Gastrocnemius medialis (tissue), 4 donors: ENCODE measurements at regions not wholly inside any gene's neighbourhood (a gene's known extent, or its start where the extent isn't known, plus 50 kb on each side); places are given as distances from the start of the nearest gene placed in this dataset.

Experiments
- POLR2A ChIP-seq, 2 donors: fragments of 450-650 bp; IDR thresholded peaks; one replicate each; pipeline ENCODE4 v1.6.1; 2017; ENCODE audit warnings: antibody characterized with exemption in 2 of 2, mild to moderate bottlenecking in 2 of 2, moderate library complexity in 2 of 2
- TF ChIP-seq, protein P1 (sequence below), 5 experiments: fragments of 450-650 bp in 3 of 5; fragments of 200-600 bp in 2 of 5; sonication (generic) in 2 of 5; IDR thresholded peaks in 4 of 5; conservative IDR thresholded peaks in 1 of 5; 1 replicate in 4 of 5; 2 replicates in 1 of 5; pipeline ENCODE4 v1.5.1; 2016 to 2019; ENCODE audit warnings: antibody characterized with exemption in 5 of 5, mild to moderate bottlenecking in 3 of 5, moderate library complexity in 3 of 5

DNA sequence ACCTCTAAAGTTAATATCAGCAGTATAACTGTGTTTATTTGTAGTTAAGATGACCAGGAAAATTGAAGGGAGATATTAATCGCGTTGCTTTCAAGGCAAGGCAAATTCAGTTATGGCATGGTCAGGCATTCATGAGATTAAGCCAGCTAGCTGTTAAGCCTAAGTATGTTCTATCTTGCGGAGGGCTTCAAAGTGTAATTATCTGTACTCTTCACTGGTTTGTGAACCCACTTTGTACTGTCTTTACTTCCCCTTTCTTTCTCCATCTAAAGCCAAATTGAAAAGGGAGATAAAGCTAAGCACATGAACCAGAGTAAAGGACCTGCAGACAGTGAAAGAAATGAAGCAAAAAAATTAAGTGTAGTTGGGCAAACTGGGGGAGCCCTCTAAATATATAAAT lies 483.1 kb upstream of the NRP1 start:
- TF ChIP-seq, protein P1, sequence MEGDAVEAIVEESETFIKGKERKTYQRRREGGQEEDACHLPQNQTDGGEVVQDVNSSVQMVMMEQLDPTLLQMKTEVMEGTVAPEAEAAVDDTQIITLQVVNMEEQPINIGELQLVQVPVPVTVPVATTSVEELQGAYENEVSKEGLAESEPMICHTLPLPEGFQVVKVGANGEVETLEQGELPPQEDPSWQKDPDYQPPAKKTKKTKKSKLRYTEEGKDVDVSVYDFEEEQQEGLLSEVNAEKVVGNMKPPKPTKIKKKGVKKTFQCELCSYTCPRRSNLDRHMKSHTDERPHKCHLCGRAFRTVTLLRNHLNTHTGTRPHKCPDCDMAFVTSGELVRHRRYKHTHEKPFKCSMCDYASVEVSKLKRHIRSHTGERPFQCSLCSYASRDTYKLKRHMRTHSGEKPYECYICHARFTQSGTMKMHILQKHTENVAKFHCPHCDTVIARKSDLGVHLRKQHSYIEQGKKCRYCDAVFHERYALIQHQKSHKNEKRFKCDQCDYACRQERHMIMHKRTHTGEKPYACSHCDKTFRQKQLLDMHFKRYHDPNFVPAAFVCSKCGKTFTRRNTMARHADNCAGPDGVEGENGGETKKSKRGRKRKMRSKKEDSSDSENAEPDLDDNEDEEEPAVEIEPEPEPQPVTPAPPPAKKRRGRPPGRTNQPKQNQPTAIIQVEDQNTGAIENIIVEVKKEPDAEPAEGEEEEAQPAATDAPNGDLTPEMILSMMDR (IDR thresholded peaks at IDR 0.05 in 4 of 5, conservative IDR thresholded peaks at IDR 0.05 in 1 of 5): no peak
- TF ChIP-seq POLR2A (IDR thresholded peaks at IDR 0.05): no peak
